ENCODE measurements at regions not wholly inside any gene's neighbourhood (a gene's known extent, or its start where the extent isn't known, plus 50 kb on each side); places are given as distances from the start of the nearest gene placed in this dataset.
"Not testable (repeated sequence)": the region's sequence is repeated elsewhere in the genome, so short reads cannot be mapped to it uniquely, and the experiment has no call there.

GRCh38 chr19:29006057-29006735, 206.8 kb downstream of the UQCRFS1 start:
- Histone ChIP-seq H3K9me3 (replicated peaks; ENCODE audit: low read length) (no peaks in the 10 kb centered on the region), H3K4me3 (ENCODE audit: low read length) (no peak overlapping the region), H3K9ac (ENCODE audit: low read depth, low read length) (no peak overlapping the region), H3K36me3 (ENCODE audit: insufficient read depth, low read length) (no peaks in the 10 kb centered on the region), H3K27me3 (ENCODE audit: control insufficient read depth, insufficient read depth, low read length) (no peaks in the 10 kb centered on the region), H3K4me2 (ENCODE audit: low read length) (no peak overlapping the region), H3K4me1 (ENCODE audit: control insufficient read depth, insufficient read depth, low read length) (no peaks in the 10 kb centered on the region)

- Histone ChIP-seq H3K9me3 (replicated peaks; ENCODE audit: low read length) (no peaks in the 10 kb centered on the region), H3K4me2 (ENCODE audit: low read length) (no peak overlapping the region), H3K36me3 (ENCODE audit: insufficient read depth, low read length) (no peaks in the 10 kb centered on the region), H3K27me3 (ENCODE audit: control insufficient read depth, insufficient read depth, low read length) (no peaks in the 10 kb centered on the region), H3K4me1 (ENCODE audit: control insufficient read depth, insufficient read depth, low read length) (no peaks in the 10 kb centered on the region), H3K9ac (ENCODE audit: low read depth, low read length) (no peak overlapping the region), H3K4me3 (ENCODE audit: low read length) (no peak overlapping the region)
These were observed 208.2 kb downstream of the UQCRFS1 start for GRCh38 chr19:29004796-29005195.

GRCh38 chr19:29003641-29004409, 209.1 kb downstream of the UQCRFS1 start:
- H3K4me2 ChIP-seq (ENCODE audit: low read length), result no peak overlapping the region
- no peak overlapping the region for H3K9ac ChIP-seq (ENCODE audit: low read depth, low read length)
- no peaks in the 10 kb centered on the region for H3K27me3 ChIP-seq (ENCODE audit: control insufficient read depth, insufficient read depth, low read length)
- H3K4me3 ChIP-seq (ENCODE audit: low read length), result no peak overlapping the region
- no peaks in the 10 kb centered on the region for H3K36me3 ChIP-seq (ENCODE audit: insufficient read depth, low read length)
- H3K4me1 ChIP-seq (ENCODE audit: control insufficient read depth, insufficient read depth, low read length), result no peaks in the 10 kb centered on the region
- no peaks in the 10 kb centered on the region for H3K9me3 ChIP-seq (replicated peaks; ENCODE audit: low read length)

GRCh38 chr19:29002336-29002735, 210.6 kb downstream of the UQCRFS1 start:
- H3K9ac ChIP-seq (ENCODE audit: low read depth, low read length), result no peak overlapping the region
- H3K4me3 ChIP-seq (ENCODE audit: low read length), result no peak overlapping the region
- H3K9me3 ChIP-seq (replicated peaks; ENCODE audit: low read length), result no peaks in the 10 kb centered on the region
- H3K4me2 ChIP-seq (ENCODE audit: low read length), result no peak overlapping the region
- no peaks in the 10 kb centered on the region for H3K27me3 ChIP-seq (ENCODE audit: control insufficient read depth, insufficient read depth, low read length)
- H3K36me3 ChIP-seq (ENCODE audit: insufficient read depth, low read length), result no peaks in the 10 kb centered on the region
- no peaks in the 10 kb centered on the region for H3K4me1 ChIP-seq (ENCODE audit: control insufficient read depth, insufficient read depth, low read length)

DNA sequence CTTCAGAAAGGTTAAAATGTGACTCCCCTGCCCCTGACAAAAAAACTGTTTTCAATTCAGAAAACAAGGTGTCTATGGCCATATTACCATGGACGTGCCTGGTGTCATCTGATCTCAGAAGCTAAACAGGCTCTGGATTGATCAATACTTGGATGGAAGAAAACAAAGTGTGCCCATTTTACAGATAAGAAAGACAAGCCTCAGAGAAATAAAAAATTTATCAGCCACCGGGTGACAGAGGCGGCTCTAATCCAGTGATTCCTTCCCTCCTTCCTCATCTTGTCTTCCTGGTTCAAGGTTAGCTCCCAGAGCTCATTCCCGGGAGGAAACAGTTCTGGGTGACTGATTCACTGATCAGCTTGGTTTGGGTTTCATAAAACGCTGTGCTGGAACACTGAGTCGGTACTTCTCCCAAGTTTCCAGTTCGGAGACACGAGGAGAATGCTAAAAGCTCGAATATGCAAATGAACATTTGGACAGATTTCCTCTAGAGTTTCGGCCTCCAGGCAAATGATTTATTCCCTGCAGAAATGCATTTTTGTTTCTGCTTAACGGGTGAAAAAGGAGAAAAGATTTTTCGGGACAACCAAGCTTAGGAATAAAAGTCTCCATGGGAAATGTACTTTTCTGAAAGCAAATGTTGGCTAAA, 211.2 kb downstream of the UQCRFS1 start:
- Histone ChIP-seq H3K4me3 (ENCODE audit: low read length) (no peak overlapping the region), H3K9me3 (replicated peaks; ENCODE audit: low read length) (no peaks in the 10 kb centered on the region), H3K4me2 (ENCODE audit: low read length) (no peak overlapping the region), H3K27me3 (ENCODE audit: control insufficient read depth, insufficient read depth, low read length) (no peaks in the 10 kb centered on the region), H3K36me3 (ENCODE audit: insufficient read depth, low read length) (no peaks in the 10 kb centered on the region), H3K4me1 (ENCODE audit: control insufficient read depth, insufficient read depth, low read length) (no peaks in the 10 kb centered on the region), H3K9ac (ENCODE audit: low read depth, low read length) (no peak overlapping the region)

- H3K4me1 ChIP-seq (ENCODE audit: control insufficient read depth, insufficient read depth, low read length), result no peaks in the 10 kb centered on the region
- H3K9me3 ChIP-seq (replicated peaks; ENCODE audit: low read length), result no peaks in the 10 kb centered on the region
- H3K36me3 ChIP-seq (ENCODE audit: insufficient read depth, low read length), result no peaks in the 10 kb centered on the region
- H3K9ac ChIP-seq (ENCODE audit: low read depth, low read length), result no peak overlapping the region
- H3K4me2 ChIP-seq (ENCODE audit: low read length), result no peak overlapping the region
- no peak overlapping the region for H3K4me3 ChIP-seq (ENCODE audit: low read length)
- no peaks in the 10 kb centered on the region for H3K27me3 ChIP-seq (ENCODE audit: control insufficient read depth, insufficient read depth, low read length)
These were observed 211.8 kb downstream of the UQCRFS1 start for GRCh38 chr19:29001141-29001581.

- Histone ChIP-seq H3K36me3 (ENCODE audit: insufficient read depth, low read length) (no peaks in the 10 kb centered on the region), H3K4me1 (ENCODE audit: control insufficient read depth, insufficient read depth, low read length) (no peaks in the 10 kb centered on the region), H3K4me2 (ENCODE audit: low read length) (no peak overlapping the region), H3K27me3 (ENCODE audit: control insufficient read depth, insufficient read depth, low read length) (no peaks in the 10 kb centered on the region), H3K9ac (ENCODE audit: low read depth, low read length) (no peak overlapping the region), H3K4me3 (ENCODE audit: low read length) (no peak overlapping the region), H3K9me3 (replicated peaks; ENCODE audit: low read length) (no peaks in the 10 kb centered on the region)
These were observed 213.1 kb downstream of the UQCRFS1 start for GRCh38 chr19:28999724-29000433.

DNA sequence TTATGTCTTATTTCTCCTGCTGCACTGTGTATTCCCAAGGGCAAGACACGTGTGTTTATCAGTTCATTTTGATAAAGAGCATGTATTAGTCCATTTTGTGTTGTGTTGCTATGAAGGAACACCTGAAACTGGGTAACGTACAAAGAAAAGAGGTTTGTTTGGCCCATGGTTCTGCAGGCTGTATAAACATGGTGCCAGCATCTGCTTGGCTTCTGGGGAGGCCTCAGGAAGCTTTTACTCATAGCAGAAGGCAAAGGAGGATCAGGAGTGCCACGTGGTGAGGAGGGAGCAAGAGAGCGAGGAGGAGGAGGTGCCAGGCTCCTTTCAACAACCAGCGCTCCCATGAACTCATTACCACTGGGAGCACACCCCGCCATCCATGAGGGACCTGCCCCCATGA, 214.0 kb downstream of the UQCRFS1 start:
- no peaks in the 10 kb centered on the region for H3K27me3 ChIP-seq (ENCODE audit: control insufficient read depth, insufficient read depth, low read length)
- no peak overlapping the region for H3K4me2 ChIP-seq (ENCODE audit: low read length)
- H3K4me1 ChIP-seq (ENCODE audit: control insufficient read depth, insufficient read depth, low read length), result no peaks in the 10 kb centered on the region
- H3K9ac ChIP-seq (ENCODE audit: low read depth, low read length), result no peak overlapping the region
- H3K9me3 ChIP-seq (replicated peaks; ENCODE audit: low read length), result peaks cover under 1% of the 10 kb centered on the region
- no peaks in the 10 kb centered on the region for H3K36me3 ChIP-seq (ENCODE audit: insufficient read depth, low read length)
- H3K4me3 ChIP-seq (ENCODE audit: low read length), result no peak overlapping the region

GRCh38 chr19:28997866-28998265, 215.1 kb downstream of the UQCRFS1 start:
- H3K4me2 ChIP-seq (ENCODE audit: low read length); H3K36me3 ChIP-seq (ENCODE audit: insufficient read depth, low read length); H3K4me1 ChIP-seq (ENCODE audit: control insufficient read depth, insufficient read depth, low read length); H3K9me3 ChIP-seq (replicated peaks; ENCODE audit: low read length); H3K9ac ChIP-seq (ENCODE audit: low read depth, low read length); H3K27me3 ChIP-seq (ENCODE audit: control insufficient read depth, insufficient read depth, low read length); H3K4me3 ChIP-seq (ENCODE audit: low read length): not testable (repeated sequence)

DNA sequence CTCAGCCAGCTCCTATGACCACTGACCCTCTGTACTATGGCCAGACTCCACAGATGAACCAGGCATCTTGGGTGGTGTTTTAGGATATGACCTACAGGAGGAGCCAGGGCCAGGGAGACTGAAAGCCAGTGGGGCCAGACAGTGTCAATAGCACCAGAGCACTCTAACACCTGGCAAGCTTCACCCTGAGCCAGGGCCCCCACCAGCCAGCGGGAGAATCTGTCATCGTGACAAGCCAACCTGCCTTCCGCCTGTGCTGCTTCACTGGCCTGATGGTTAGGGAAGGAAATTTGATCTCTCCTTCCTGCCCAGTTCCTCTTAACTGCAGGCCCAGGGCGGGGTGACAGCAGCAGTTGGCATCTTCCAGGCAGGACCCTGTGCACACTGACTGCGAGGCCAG, 222.4 kb downstream of the UQCRFS1 start:
- H3K4me1 ChIP-seq (ENCODE audit: control insufficient read depth, insufficient read depth, low read length), result no peaks in the 10 kb centered on the region
- peaks cover 8% of the 10 kb centered on the region for H3K27me3 ChIP-seq (ENCODE audit: control insufficient read depth, insufficient read depth, low read length)
- no peak overlapping the region for H3K4me2 ChIP-seq (ENCODE audit: low read length)
- H3K4me3 ChIP-seq (ENCODE audit: low read length), result no peak overlapping the region
- H3K9ac ChIP-seq (ENCODE audit: low read depth, low read length), result no peak overlapping the region
- no peaks in the 10 kb centered on the region for H3K36me3 ChIP-seq (ENCODE audit: insufficient read depth, low read length)
- peaks cover 3% of the 10 kb centered on the region for H3K9me3 ChIP-seq (replicated peaks; ENCODE audit: low read length)

DNA sequence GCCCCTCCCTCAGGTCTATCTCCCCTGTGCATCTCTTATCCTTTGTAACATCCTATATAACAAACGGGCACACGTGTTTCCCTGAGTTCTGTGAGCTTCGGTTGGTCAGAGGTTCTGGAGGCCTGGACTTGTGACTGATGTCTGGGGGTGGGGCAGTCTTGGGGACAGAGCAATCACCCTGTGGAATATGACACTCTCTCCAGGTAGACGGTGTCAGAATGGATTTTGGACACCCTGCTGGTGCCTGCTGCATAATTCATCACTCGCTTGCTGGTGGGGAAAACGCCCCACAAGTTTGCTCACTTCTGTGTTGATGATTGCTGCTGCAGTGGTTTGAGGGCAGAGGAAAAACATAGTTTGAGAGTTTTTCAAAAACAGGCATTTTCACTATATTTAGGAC, 223.2 kb downstream of the UQCRFS1 start:
- H3K4me3 ChIP-seq (ENCODE audit: low read length), result no peak overlapping the region
- H3K9me3 ChIP-seq (replicated peaks; ENCODE audit: low read length), result peaks cover 3% of the 10 kb centered on the region
- H3K9ac ChIP-seq (ENCODE audit: low read depth, low read length), result no peak overlapping the region
- H3K27me3 ChIP-seq (ENCODE audit: control insufficient read depth, insufficient read depth, low read length), result peaks cover 13% of the 10 kb centered on the region
- no peaks in the 10 kb centered on the region for H3K36me3 ChIP-seq (ENCODE audit: insufficient read depth, low read length)
- H3K4me2 ChIP-seq (ENCODE audit: low read length), result no peak overlapping the region
- H3K4me1 ChIP-seq (ENCODE audit: control insufficient read depth, insufficient read depth, low read length), result no peaks in the 10 kb centered on the region
